IMR-90 (cell line): ENCODE measurements at regions not wholly inside any gene's neighbourhood (a gene's known extent, or its start where the extent isn't known, plus 50 kb on each side); places are given as distances from the start of the nearest gene placed in this dataset.

ENCODE experiments used
- ATAC-seq: fragments of 200-7000 bp; cut with Tn5 transposase; 2 replicates; pipeline ENCODE4 v1.9.1; 2020; ENCODE audit warnings: low read depth, mild to moderate bottlenecking, moderate library complexity
- BruUV-seq: library from RNA; stranded (reverse); fragments of 400-500 nt; replicated peaks from 2 replicates; lab custom pipeline; 2021; lab: Mats Ljungman, UMichigan
- CTCF ChIA-PET: fragments of 300-600 bp; formaldehyde crosslinking; extraction: SDS; loops from one replicate; lab custom pipeline; 2021; ENCODE audit warnings: antibody characterized with exemption; lab: Yijun Ruan, JAX
- POLR2A ChIA-PET: fragments of 300-600 bp; sonication (Branson Sonifier 250); formaldehyde crosslinking; loops from one replicate; lab custom pipeline; 2022; ENCODE audit warnings: antibody characterized with exemption; ENCODE audit not compliant: unreplicated experiment; lab: Charles Lee
- DNase-seq: peaks from one replicate; pipeline ENCODE4 v3.0.0; 2013
- H2AFZ ChIP-seq: replicated peaks from 2 replicates; pipeline ENCODE3; 2013; ENCODE audit warnings: low read length, mild to moderate bottlenecking; ENCODE audit not compliant: poor library complexity
- H2AK5ac ChIP-seq: 2 replicates; pipeline ENCODE4 v1.6.1; 2013; ENCODE audit warnings: low read depth, low read length, inconsistent platforms
- H2AK9ac ChIP-seq: replicated peaks from 2 replicates; pipeline ENCODE3; 2013; ENCODE audit warnings: mild to moderate bottlenecking, low read depth, low read length, moderate library complexity; ENCODE audit not compliant: poor library complexity
- H2BK120ac ChIP-seq: 2 replicates; pipeline ENCODE4 v1.6.1; 2013; ENCODE audit warnings: low read depth, low read length, inconsistent platforms
- H2BK15ac ChIP-seq: 3 replicates; pipeline ENCODE4 v1.6.1; 2013; ENCODE audit warnings: low read depth, low read length, inconsistent platforms
- H2BK20ac ChIP-seq: 2 replicates; pipeline ENCODE4 v1.6.1; 2013; ENCODE audit warnings: low read depth, mild to moderate bottlenecking, inconsistent platforms, low read length, moderate library complexity
- H2BK5ac ChIP-seq: 2 replicates; pipeline ENCODE4 v1.6.1; 2013; ENCODE audit warnings: mild to moderate bottlenecking, low read depth, low read length, inconsistent platforms; ENCODE audit not compliant: poor library complexity, severe bottlenecking
- H3K14ac ChIP-seq: replicated peaks from 2 replicates; pipeline ENCODE4 v1.6.1; 2013; ENCODE audit warnings: low read depth, low read length, inconsistent platforms
- H3K18ac ChIP-seq: 2 replicates; pipeline ENCODE4 v1.6.1; 2013; ENCODE audit warnings: low read depth, low read length, control low read depth
- H3K23ac ChIP-seq: 2 replicates; pipeline ENCODE4 v1.6.1; 2013; ENCODE audit warnings: low read depth, low read length, inconsistent platforms
- H3K27ac ChIP-seq: 2 replicates; pipeline ENCODE4 v1.5.1; 2013; ENCODE audit warnings: mild to moderate bottlenecking, control low read depth, low read length; ENCODE audit not compliant: insufficient read depth
- H3K27me3 ChIP-seq: 2 replicates; pipeline ENCODE4 v1.6.1; 2013; ENCODE audit warnings: low read length; ENCODE audit not compliant: control insufficient read depth, insufficient read depth
- H3K36me3 ChIP-seq: 2 replicates; pipeline ENCODE4 v1.6.1; 2013; ENCODE audit warnings: low read length, mixed read lengths; ENCODE audit not compliant: control insufficient read depth, insufficient read depth
- H3K4ac ChIP-seq: 2 replicates; pipeline ENCODE4 v1.6.1; 2013; ENCODE audit warnings: low read depth, low read length, inconsistent platforms
- H3K4me1 ChIP-seq: 2 replicates; pipeline ENCODE4 v1.6.1; 2013; ENCODE audit warnings: low read length, mixed read lengths; ENCODE audit not compliant: control insufficient read depth, insufficient read depth
- H3K4me2 ChIP-seq: 2 replicates; pipeline ENCODE4 v1.6.1; 2013; ENCODE audit warnings: low read depth, mild to moderate bottlenecking, control low read depth, low read length, moderate library complexity
- H3K4me3 ChIP-seq: 2 replicates; pipeline ENCODE4 v1.5.1; 2013; ENCODE audit warnings: low read depth, mild to moderate bottlenecking, control low read depth, low read length, moderate library complexity; ENCODE audit not compliant: insufficient read depth
- H3K56ac ChIP-seq: 2 replicates; pipeline ENCODE4 v1.6.1; 2013; ENCODE audit warnings: low read length, inconsistent platforms; ENCODE audit not compliant: insufficient read depth; ENCODE audit errors: extremely low read depth
- H3K79me1 ChIP-seq, 2 experiments: 2 replicates each; pipeline ENCODE4 v1.6.1; 2013; ENCODE audit warnings: low read length in 2 of 2, inconsistent platforms in 1 of 2, low read depth in 1 of 2
- H3K9ac ChIP-seq: 2 replicates; pipeline ENCODE4 v1.6.1; 2013; ENCODE audit warnings: low read depth, low read length, control low read depth
- H3K9me1 ChIP-seq: 2 replicates; pipeline ENCODE4 v1.6.1; 2013; ENCODE audit warnings: low read length, inconsistent platforms; ENCODE audit not compliant: insufficient read depth
- H3K9me3 ChIP-seq: 2 replicates; pipeline ENCODE4 v1.6.1; 2013; ENCODE audit warnings: low read length; ENCODE audit not compliant: control insufficient read depth, insufficient read depth
- H4K20me1 ChIP-seq: 2 replicates; pipeline ENCODE4 v1.6.1; 2013; ENCODE audit warnings: low read length, inconsistent platforms; ENCODE audit not compliant: insufficient read depth
- H4K5ac ChIP-seq: 2 replicates; pipeline ENCODE4 v1.6.1; 2013; ENCODE audit warnings: mild to moderate bottlenecking, low read depth, low read length, control low read depth
- H4K8ac ChIP-seq, 2 experiments: 2 replicates each; pipeline ENCODE4 v1.6.1; 2013; ENCODE audit warnings: low read depth in 2 of 2, low read length in 2 of 2, control low read depth in 1 of 2, inconsistent platforms in 1 of 2
- H4K91ac ChIP-seq: 2 replicates; pipeline ENCODE4 v1.6.1; 2013; ENCODE audit warnings: low read depth, low read length, inconsistent platforms; ENCODE audit not compliant: insufficient read depth
- BHLHE40 ChIP-seq: fragments of 150-350 bp; IDR thresholded peaks from 2 replicates; pipeline ENCODE4 v1.6.1; 2016; ENCODE audit warnings: mild to moderate bottlenecking, low read depth, low read length
- CEBPB ChIP-seq: IDR thresholded peaks from 2 replicates; pipeline ENCODE4 v1.6.1; 2012; ENCODE audit warnings: low read depth, low read length, improper control_type of control experiment
- CHD1 ChIP-seq: IDR thresholded peaks from 2 replicates; pipeline ENCODE4 v1.6.1; 2012; ENCODE audit warnings: low read depth, low read length, improper control_type of control experiment
- CTCF ChIP-seq: conservative IDR thresholded peaks from 2 replicates; pipeline ENCODE4 v1.5.1; 2012; ENCODE audit warnings: mild to moderate bottlenecking, low read depth, low read length, improper control_type of control experiment
- ELK1 ChIP-seq: fragments of 150-350 bp; IDR thresholded peaks from 2 replicates; pipeline ENCODE4 v1.6.1; 2016; ENCODE audit warnings: low read depth, mild to moderate bottlenecking, low read length, moderate library complexity, borderline replicate concordance
- FOS ChIP-seq: fragments of 150-350 bp; IDR thresholded peaks from 2 replicates; pipeline ENCODE4 v1.6.1; 2016; ENCODE audit warnings: low read depth, low read length
- MAFK ChIP-seq: IDR thresholded peaks from 2 replicates; pipeline ENCODE4 v1.6.1; 2012; ENCODE audit warnings: low read depth, low read length, improper control_type of control experiment
- MAZ ChIP-seq: IDR thresholded peaks from 2 replicates; pipeline ENCODE4 v1.6.1; 2012; ENCODE audit warnings: low read depth, mild to moderate bottlenecking, low read length, improper control_type of control experiment, moderate library complexity, borderline replicate concordance
- MXI1 ChIP-seq: IDR thresholded peaks from 2 replicates; pipeline ENCODE4 v1.6.1; 2012; ENCODE audit warnings: low read depth, mild to moderate bottlenecking, low read length, moderate library complexity, borderline replicate concordance
- NFE2L2 ChIP-seq: fragments of 150-350 bp; IDR thresholded peaks from 2 replicates; pipeline ENCODE4 v1.6.1; 2016; ENCODE audit warnings: low read depth, mild to moderate bottlenecking, low read length
- POLR2A ChIP-seq: IDR thresholded peaks from 2 replicates; pipeline ENCODE4 v1.6.1; 2012; ENCODE audit warnings: mild to moderate bottlenecking, low read depth, low read length
- RAD21 ChIP-seq: IDR thresholded peaks from 2 replicates; pipeline ENCODE4 v1.6.1; 2012; ENCODE audit warnings: low read length, improper control_type of control experiment
- RCOR1 ChIP-seq: IDR thresholded peaks from 2 replicates; pipeline ENCODE4 v1.6.1; 2012; ENCODE audit warnings: mild to moderate bottlenecking, low read length, improper control_type of control experiment; ENCODE audit not compliant: insufficient replicate concordance
- RFX5 ChIP-seq: IDR thresholded peaks from 2 replicates; pipeline ENCODE4 v1.8.0; 2012; ENCODE audit warnings: low read depth, mild to moderate bottlenecking, low read length, moderate library complexity
- SMC3 ChIP-seq: fragments of 150-350 bp; IDR thresholded peaks from 2 replicates; pipeline ENCODE4 v1.6.1; 2016; ENCODE audit warnings: low read depth, mild to moderate bottlenecking, antibody characterized with exemption, low read length, moderate library complexity
- USF2 ChIP-seq: fragments of 150-350 bp; IDR thresholded peaks from 2 replicates; pipeline ENCODE4 v1.6.1; 2017; ENCODE audit warnings: mild to moderate bottlenecking, antibody characterized with exemption, low read length, low read depth
- WGBS, 2 experiments: methylation state at CpG; one replicate each; pipeline versions ENCODE4 v1.1.5 to v1.1.7; 2013; ENCODE audit warnings: missing lambda C conversion rate in 2 of 2; ENCODE audit not compliant: insufficient read length in 1 of 2; ENCODE audit errors: extremely low coverage in 2 of 2; 5-methylcytosine and 5-hydroxymethylcytosine counted together
- dilution Hi-C: fragments of 300-500 bp; cut with HindIII; formaldehyde crosslinking; loops from one replicate; pipeline ENCODE4 v1.14.3; 2018; ENCODE audit warnings: low sequenced_read_pairs; ENCODE audit not compliant: unreplicated experiment
- in situ Hi-C: fragments of 300-500 bp; cut with MboI; formaldehyde crosslinking; loops from 3 replicates; pipeline ENCODE4 v1.14.3; 2019; ENCODE audit warnings: low sequenced_read_pairs, inconsistent platforms, mixed read lengths
- intact Hi-C: fragments of 100-400 bp; cut with micrococcal nuclease; formaldehyde crosslinking; loops from 2 replicates; pipeline ENCODE4 v1.10.0; 2022

- no peak overlapping the region for H2BK5ac ChIP-seq
- H3K79me1 ChIP-seq = no peaks in the 10 kb centered on the region
- H3K4me2 ChIP-seq = no peak overlapping the region
- ChIA-PET POLR2A (no interaction called here), CTCF (no interaction called here)
- dilution Hi-C loops (no loop called here), in situ Hi-C loops (no loop called here), intact Hi-C loops (no loop called here)
- ATAC-seq = no peak
- H3K23ac ChIP-seq = no peak overlapping the region
- H4K20me1 ChIP-seq = no peaks in the 10 kb centered on the region
- no peaks in the 10 kb centered on the region for H3K9me1 ChIP-seq
- H4K8ac ChIP-seq = no peak overlapping the region
- no peak overlapping the region for H2AK9ac ChIP-seq
- H3K14ac ChIP-seq = no peak overlapping the region
- H3K4me1 ChIP-seq = no peaks in the 10 kb centered on the region
- no TSS peak for BruUV-seq
- H3K18ac ChIP-seq = no peak overlapping the region
- H3K27me3 ChIP-seq = no peaks in the 10 kb centered on the region
- H2BK15ac ChIP-seq = no peak overlapping the region
- DNase-seq = no peak
- no peak overlapping the region for H4K91ac ChIP-seq
- H2AFZ ChIP-seq = no peak overlapping the region
- no peaks in the 10 kb centered on the region; the same call in 1 of the 2 replicates for H3K9me3 ChIP-seq
- H3K36me3 ChIP-seq = no peaks in the 10 kb centered on the region
- TF ChIP-seq BHLHE40 (no peak), CTCF (no peak), USF2 (no peak), RAD21 (no peak), MXI1 (no peak), RCOR1 (no peak), MAZ (no peak), MAFK (no peak), FOS (no peak), RFX5 (no peak), CEBPB (no peak), NFE2L2 (no peak), POLR2A (no peak), SMC3 (no peak), ELK1 (no peak), CHD1 (no peak)
- no peak overlapping the region for H4K5ac ChIP-seq
- H3K4ac ChIP-seq = no peak overlapping the region
- no peak overlapping the region for H3K9ac ChIP-seq
- H3K56ac ChIP-seq = no peak overlapping the region
- no peak overlapping the region for H2BK20ac ChIP-seq
- no peak overlapping the region for H3K27ac ChIP-seq
- no peak overlapping the region for H2AK5ac ChIP-seq
- WGBS, 2 experiments = no CpG with 5 or more reads among the region's 2 CpGs
- no peak overlapping the region for H2BK120ac ChIP-seq
- H3K4me3 ChIP-seq = no peak overlapping the region
These were observed 280.1 kb upstream of the GRM7 start for GRCh38 chr3:6580808-6581207.
